ENCODE measurements at regions not wholly inside any gene's neighbourhood (a gene's known extent, or its start where the extent isn't known, plus 50 kb on each side); places are given as distances from the start of the nearest gene placed in this dataset.

- H3K4me1 Mint-ChIP-seq (ENCODE audit: low read depth, unreplicated experiment), result peaks cover 25% of the 10 kb centered on the region
- no peaks in the 10 kb centered on the region for H3K36me3 Mint-ChIP-seq (ENCODE audit: low read depth, unreplicated experiment)
- Histone ChIP-seq H4K20me1 (ENCODE audit: insufficient read depth, low read length) (no peaks in the 10 kb centered on the region), H3K79me2 (ENCODE audit: insufficient read depth, low read length) (no peaks in the 10 kb centered on the region), H2AFZ (ENCODE audit: low read depth, low read length) (no peak overlapping the region), H3K27me3 (ENCODE audit: insufficient read depth, low read length) (no peaks in the 10 kb centered on the region), H3K4me3 (ENCODE audit: insufficient read depth, low read depth, low read length) (no peak overlapping the region), H3K4me2 (ENCODE audit: low read length) (no peak overlapping the region), H3K27ac (ENCODE audit: low read depth, low read length) (no peak overlapping the region), H3K4me1 (ENCODE audit: insufficient read depth, low read length) (peaks cover 3% of the 10 kb centered on the region), H3K9ac (ENCODE audit: low read length) (no peak overlapping the region), H3K9me3 (ENCODE audit: insufficient read depth, low read depth, low read length) (no peaks in the 10 kb centered on the region), H3K36me3 (ENCODE audit: insufficient read depth, low read length) (no peaks in the 10 kb centered on the region)
- no peaks in the 10 kb centered on the region for H3K27me3 Mint-ChIP-seq (ENCODE audit: low read depth, unreplicated experiment)
- no peak overlapping the region for H3K27ac Mint-ChIP-seq (ENCODE audit: unreplicated experiment)
- TF ChIP-seq CTCF (IDR thresholded peaks at IDR 0.05; ENCODE audit: insufficient read depth, low read depth, low read length) (no peak), EZH2 (IDR thresholded peaks at IDR 0.05; ENCODE audit: insufficient read depth, low read length) (no peak)
- FAIRE-seq (no peak), DNase-seq (ENCODE audit: low read depth) (no peak)
- no peaks in the 10 kb centered on the region for H3K9me3 Mint-ChIP-seq (ENCODE audit: unreplicated experiment)
- H3K4me3 Mint-ChIP-seq (ENCODE audit: unreplicated experiment), result no peak overlapping the region
Observed at GRCh38 chr9:118567861-118568260, 801.4 kb downstream of the BRINP1 start.

GRCh38 chr9:118568704-118569103 lies 800.5 kb downstream of the BRINP1 start:
- H4K20me1 ChIP-seq (ENCODE audit: insufficient read depth, low read length), result no peaks in the 10 kb centered on the region
- no peak overlapping the region for H3K4me3 Mint-ChIP-seq (ENCODE audit: unreplicated experiment)
- H3K27ac Mint-ChIP-seq (ENCODE audit: unreplicated experiment), result peak overlapping the region; percentile 6

More at GRCh38 chr9:118568704-118569103, 800.5 kb downstream of the BRINP1 start:
- Histone ChIP-seq H3K79me2 (ENCODE audit: insufficient read depth, low read length) (no peaks in the 10 kb centered on the region), H3K9me3 (ENCODE audit: insufficient read depth, low read depth, low read length) (no peaks in the 10 kb centered on the region), H3K9ac (ENCODE audit: low read length) (no peak overlapping the region), H3K27me3 (ENCODE audit: insufficient read depth, low read length) (no peaks in the 10 kb centered on the region), H3K4me3 (ENCODE audit: insufficient read depth, low read depth, low read length) (no peak overlapping the region), H3K36me3 (ENCODE audit: insufficient read depth, low read length) (no peaks in the 10 kb centered on the region), H3K4me2 (ENCODE audit: low read length) (no peak overlapping the region), H3K27ac (ENCODE audit: low read depth, low read length) (no peak overlapping the region), H2AFZ (ENCODE audit: low read depth, low read length) (no peak overlapping the region), H3K4me1 (ENCODE audit: insufficient read depth, low read length) (no peaks in the 10 kb centered on the region)
- peaks cover 17% of the 10 kb centered on the region for H3K4me1 Mint-ChIP-seq (ENCODE audit: low read depth, unreplicated experiment)
- no peaks in the 10 kb centered on the region for H3K27me3 Mint-ChIP-seq (ENCODE audit: low read depth, unreplicated experiment)
- TF ChIP-seq EZH2 (IDR thresholded peaks at IDR 0.05; ENCODE audit: insufficient read depth, low read length) (no peak), CTCF (IDR thresholded peaks at IDR 0.05; ENCODE audit: insufficient read depth, low read depth, low read length) (no peak)
- no peaks in the 10 kb centered on the region for H3K36me3 Mint-ChIP-seq (ENCODE audit: low read depth, unreplicated experiment)
- DNase-seq (ENCODE audit: low read depth) (no peak), FAIRE-seq (no peak)
- H3K9me3 Mint-ChIP-seq (ENCODE audit: unreplicated experiment), result no peaks in the 10 kb centered on the region

Data from astrocyte (in vitro differentiated cells and primary cell).